Right renal cortex interstitium (tissue), 3 donors: ENCODE measurements at regions not wholly inside any gene's neighbourhood (a gene's known extent, or its start where the extent isn't known, plus 50 kb on each side); places are given as distances from the start of the nearest gene placed in this dataset.

Experiments used
- DNase-seq, 3 donors: peaks; one replicate each; pipeline ENCODE4 v3.0.0-alpha.2; 2013; ENCODE audit warnings: low read depth in 3 of 3, low spot score in 2 of 3

DNA sequence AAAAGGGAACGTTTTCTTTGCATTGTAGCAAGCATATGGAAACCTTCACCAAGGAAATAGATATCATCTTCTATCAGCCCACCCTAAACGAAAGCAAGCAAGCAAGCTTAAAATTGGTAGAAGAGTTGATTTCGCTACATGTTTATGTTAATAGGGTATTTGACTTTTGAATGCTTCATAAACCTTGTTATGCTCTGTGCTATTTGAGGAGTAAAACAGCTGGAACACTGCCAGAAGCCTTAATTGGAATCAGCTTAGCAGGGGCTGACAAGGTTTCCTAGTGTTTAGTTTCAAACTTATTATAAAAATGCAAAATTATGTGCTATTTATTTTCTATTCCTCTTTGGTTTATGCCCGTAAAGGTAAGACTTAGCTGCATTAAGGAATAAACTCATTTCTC, 70.6 kb upstream of the LINC00305 start:
- DNase-seq, result peak in 1 of 3 donors; percentile 48

GRCh38 chr18:64210401-64210949, 61.6 kb upstream of the LINC00305 start:
- no peak for DNase-seq

GRCh38 chr18:64208516-64208915, 59.6 kb upstream of the LINC00305 start:
- DNase-seq, result no peak

- no peak for DNase-seq
These were observed 58.9 kb upstream of the LINC00305 start for GRCh38 chr18:64207820-64208219.

DNA sequence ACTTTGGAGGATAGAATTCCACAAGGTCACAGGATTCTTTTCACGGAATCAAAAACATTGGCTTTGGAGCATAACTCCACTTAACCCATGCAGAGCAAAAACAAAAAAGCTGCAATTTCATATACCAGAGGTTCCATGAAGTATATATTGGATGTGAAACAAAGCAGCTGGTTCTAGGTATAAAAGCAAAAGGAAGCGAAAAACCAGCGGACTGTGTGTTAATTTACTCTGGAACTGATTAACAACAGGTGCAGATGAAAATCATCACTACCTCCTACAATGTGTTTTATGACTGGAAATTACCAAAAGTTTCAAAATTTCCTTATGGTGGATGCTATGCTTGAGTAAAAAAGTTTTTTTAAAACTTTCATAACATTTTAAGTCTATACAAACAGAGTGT, 54.4 kb upstream of the LINC00305 start:
- DNase-seq, result no peak

GRCh38 chr18:64202863-64203262, 54.0 kb upstream of the LINC00305 start:
- no peak for DNase-seq

- DNase-seq, result no peak
These were observed 53.4 kb upstream of the LINC00305 start for GRCh38 chr18:64202210-64202836.

DNA sequence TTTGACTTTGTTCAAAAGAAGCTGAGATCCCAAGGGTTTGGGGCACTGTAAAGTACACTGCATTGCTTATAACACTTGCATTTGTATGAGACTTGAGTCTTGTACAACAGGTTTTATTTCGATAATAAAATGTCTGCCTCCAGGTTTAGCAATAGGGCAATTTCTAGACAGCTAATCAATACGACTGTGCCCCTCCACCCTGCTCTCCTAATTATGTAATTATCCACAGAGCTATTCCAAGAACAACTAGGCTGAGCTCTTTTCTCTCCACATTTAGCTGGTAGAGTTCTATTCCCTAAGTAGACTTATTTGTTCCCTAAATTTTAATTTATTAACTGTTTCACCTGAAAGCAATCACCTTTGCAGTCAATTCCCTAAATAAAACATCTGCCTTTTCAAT, 52.9 kb upstream of the LINC00305 start:
- DNase-seq, result no peak

GRCh38 chr18:64199581-64199980, 50.7 kb upstream of the LINC00305 start:
- no peak for DNase-seq
